ENCODE measurements at regions not wholly inside any gene's neighbourhood (a gene's known extent, or its start where the extent isn't known, plus 50 kb on each side); places are given as distances from the start of the nearest gene placed in this dataset.

DNA sequence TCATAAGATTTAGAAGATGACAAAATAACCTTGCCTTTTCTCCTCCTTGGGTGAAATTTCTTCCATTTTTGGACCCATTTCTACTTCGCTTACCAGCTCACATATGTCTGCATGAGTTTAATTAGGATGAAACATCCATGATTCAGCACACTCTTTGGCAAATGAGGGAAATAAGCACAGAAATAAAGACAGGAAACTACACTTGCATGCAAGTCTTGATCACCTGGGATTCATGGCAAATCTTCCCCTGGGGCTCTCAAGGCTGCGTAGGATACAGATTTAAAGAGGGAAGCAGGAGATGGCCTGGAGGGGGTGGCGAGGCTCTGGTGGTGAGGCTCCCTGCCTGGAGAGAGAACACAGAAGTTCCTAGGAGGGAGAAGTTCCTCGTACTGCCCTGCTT lies 147.8 kb downstream of the EDN3 start:
- in situ Hi-C loops (cut with MboI), result no loop called here
- no peaks in the 10 kb centered on the region for H3F3A ChIP-seq (ENCODE audit: insufficient read depth)
- TF ChIP-seq EZH2phosphoT487 (IDR thresholded peaks at IDR 0.05; ENCODE audit: insufficient read depth, low read depth), result no peak
- no peak for TF ChIP-seq EZH2 (IDR thresholded peaks at IDR 0.05; ENCODE audit: insufficient read depth, poor library complexity, severe bottlenecking)
- no peaks in the 10 kb centered on the region for H4K20me1 ChIP-seq (ENCODE audit: insufficient read depth)
- H3K9me2 ChIP-seq (ENCODE audit: insufficient read depth), result no peaks in the 10 kb centered on the region
- H3K27me3 ChIP-seq (replicated peaks; ENCODE audit: insufficient read depth), result peaks cover 7% of the 10 kb centered on the region
- H3K4me2 ChIP-seq (ENCODE audit: unreplicated experiment), result no peak overlapping the region
- no peaks in the 10 kb centered on the region for H3K79me2 ChIP-seq (ENCODE audit: insufficient read depth)
- no peaks in the 10 kb centered on the region for H3K9me3 ChIP-seq (ENCODE audit: low read depth)
- H3K36me3 ChIP-seq (ENCODE audit: low read depth), result no peaks in the 10 kb centered on the region
- no peak overlapping the region for H3K27ac ChIP-seq
- DNase-seq, result no peak
- WGBS, 2 experiments (ENCODE audit: low coverage in 1 of 2, low lambda C conversion rate in 2 of 2, missing lambda C conversion rate in 2 of 2), result 41 to 42% methylated on average over 4 of the region's 4 CpGs
- no peak overlapping the region for H2AFZ ChIP-seq
- H3K4me1 ChIP-seq (ENCODE audit: insufficient read depth), result no peaks in the 10 kb centered on the region
- no peak overlapping the region for H3K4me3 ChIP-seq
- H3K9ac ChIP-seq, result no peak overlapping the region

DNA sequence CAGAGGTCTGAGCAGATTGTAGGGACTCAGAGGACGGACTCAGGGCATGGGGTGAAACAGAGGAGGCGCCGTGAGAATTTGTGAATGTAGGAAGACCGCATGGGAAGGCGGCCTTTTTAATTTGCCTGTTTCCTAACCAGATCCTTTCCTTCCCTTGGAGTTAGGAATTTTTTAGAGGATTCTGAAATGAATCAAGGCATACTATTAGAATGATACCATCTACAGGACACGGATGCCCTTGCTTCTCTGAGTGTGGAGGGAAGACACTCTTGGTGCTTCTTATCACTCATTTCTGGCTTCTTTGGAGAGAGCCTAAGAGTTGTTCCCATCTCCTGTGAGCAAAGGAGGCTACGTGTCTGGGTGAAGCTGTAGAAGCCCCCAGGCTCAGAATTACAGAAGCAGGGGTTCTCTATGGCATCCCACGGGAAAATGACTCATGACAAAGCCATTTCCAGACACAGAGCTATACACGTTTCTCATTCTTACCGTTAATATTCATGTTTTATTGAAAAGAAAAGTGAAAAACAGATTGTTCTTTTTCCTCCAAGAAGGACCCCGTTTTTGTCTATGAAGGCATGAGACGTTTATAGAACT lies 148.5 kb downstream of the EDN3 start:
- H4K20me1 ChIP-seq (ENCODE audit: insufficient read depth), result no peaks in the 10 kb centered on the region
- WGBS, 2 experiments (ENCODE audit: low coverage in 1 of 2, low lambda C conversion rate in 2 of 2, missing lambda C conversion rate in 2 of 2), result 42 to 44% methylated on average over 12 of the region's 12 CpGs
- H3K36me3 ChIP-seq (ENCODE audit: low read depth), result no peaks in the 10 kb centered on the region
- in situ Hi-C loops (cut with MboI), result no loop called here
- no peaks in the 10 kb centered on the region for H3F3A ChIP-seq (ENCODE audit: insufficient read depth)
- no peak overlapping the region for H2AFZ ChIP-seq
- H3K9ac ChIP-seq, result no peak overlapping the region
- no peak for DNase-seq
- no peaks in the 10 kb centered on the region for H3K4me1 ChIP-seq (ENCODE audit: insufficient read depth)
- no peak overlapping the region for H3K4me2 ChIP-seq (ENCODE audit: unreplicated experiment)
- TF ChIP-seq EZH2phosphoT487 (IDR thresholded peaks at IDR 0.05; ENCODE audit: insufficient read depth, low read depth) (no peak), EZH2 (IDR thresholded peaks at IDR 0.05; ENCODE audit: insufficient read depth, poor library complexity, severe bottlenecking) (no peak)
- H3K9me3 ChIP-seq (ENCODE audit: low read depth), result no peaks in the 10 kb centered on the region
- H3K27ac ChIP-seq, result no peak overlapping the region
- peaks cover 7% of the 10 kb centered on the region for H3K27me3 ChIP-seq (replicated peaks; ENCODE audit: insufficient read depth)
- H3K79me2 ChIP-seq (ENCODE audit: insufficient read depth), result no peaks in the 10 kb centered on the region
- no peaks in the 10 kb centered on the region for H3K9me2 ChIP-seq (ENCODE audit: insufficient read depth)
- no peak overlapping the region for H3K4me3 ChIP-seq

GRCh38 chr20:59451066-59451630 lies 150.7 kb downstream of the EDN3 start:
- H3K9ac ChIP-seq, result no peak overlapping the region
- no peak for DNase-seq
- H3K27ac ChIP-seq, result no peak overlapping the region
- H3K79me2 ChIP-seq (ENCODE audit: insufficient read depth), result no peaks in the 10 kb centered on the region
- peaks cover 7% of the 10 kb centered on the region for H3K27me3 ChIP-seq (replicated peaks; ENCODE audit: insufficient read depth)
- in situ Hi-C loops (cut with MboI), result loop anchor here (25.0 kb wide), 1 partner anchor 589 kb away; the partner anchor contains the start of genes GNAS and GNAS-AS1
- H3F3A ChIP-seq (ENCODE audit: insufficient read depth), result no peaks in the 10 kb centered on the region
- H3K9me3 ChIP-seq (ENCODE audit: low read depth), result no peaks in the 10 kb centered on the region
- H2AFZ ChIP-seq, result no peak overlapping the region
- H3K36me3 ChIP-seq (ENCODE audit: low read depth), result no peaks in the 10 kb centered on the region
- H3K4me2 ChIP-seq (ENCODE audit: unreplicated experiment), result no peak overlapping the region
- H4K20me1 ChIP-seq (ENCODE audit: insufficient read depth), result no peaks in the 10 kb centered on the region
- H3K9me2 ChIP-seq (ENCODE audit: insufficient read depth), result no peaks in the 10 kb centered on the region
- no peaks in the 10 kb centered on the region for H3K4me1 ChIP-seq (ENCODE audit: insufficient read depth)
- 35 to 39% methylated on average over 8 of the region's 8 CpGs for WGBS, 2 experiments (ENCODE audit: low coverage in 1 of 2, low lambda C conversion rate in 2 of 2, missing lambda C conversion rate in 2 of 2)
- no peak overlapping the region for H3K4me3 ChIP-seq
- TF ChIP-seq EZH2phosphoT487 (IDR thresholded peaks at IDR 0.05; ENCODE audit: insufficient read depth, low read depth) (no peak), EZH2 (IDR thresholded peaks at IDR 0.05; ENCODE audit: insufficient read depth, poor library complexity, severe bottlenecking) (no peak)

DNA sequence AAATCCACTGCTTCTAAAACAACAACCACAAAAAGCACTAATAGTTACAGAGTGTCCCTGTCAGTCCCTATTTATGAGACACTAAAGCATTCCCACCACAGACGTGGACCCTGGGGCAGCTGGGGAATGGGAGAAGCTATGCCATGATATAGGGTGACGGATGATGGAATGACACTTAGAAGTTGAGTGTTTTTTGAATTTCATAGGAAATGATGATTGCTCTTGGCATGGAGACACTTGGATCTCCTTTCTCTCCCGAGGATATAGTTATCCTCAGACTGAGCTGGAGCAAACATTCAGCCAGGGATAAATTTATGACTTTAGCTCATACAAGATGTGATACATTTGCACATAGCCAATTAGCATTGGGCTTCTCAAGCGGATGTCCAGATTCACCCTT lies 151.2 kb downstream of the EDN3 start:
- H3K9me3 ChIP-seq (ENCODE audit: low read depth), result no peaks in the 10 kb centered on the region
- H3K36me3 ChIP-seq (ENCODE audit: low read depth), result no peaks in the 10 kb centered on the region
- TF ChIP-seq EZH2 (IDR thresholded peaks at IDR 0.05; ENCODE audit: insufficient read depth, poor library complexity, severe bottlenecking) (no peak), EZH2phosphoT487 (IDR thresholded peaks at IDR 0.05; ENCODE audit: insufficient read depth, low read depth) (no peak)
- H3F3A ChIP-seq (ENCODE audit: insufficient read depth), result no peaks in the 10 kb centered on the region
- WGBS, 2 experiments (ENCODE audit: low coverage in 1 of 2, low lambda C conversion rate in 2 of 2, missing lambda C conversion rate in 2 of 2), result 17 to 22% methylated on average over 4 of the region's 4 CpGs
- H3K9ac ChIP-seq, result no peak overlapping the region
- in situ Hi-C loops (cut with MboI), result loop anchor here (25.0 kb wide), 1 partner anchor 589 kb away; the partner anchor contains the start of genes GNAS and GNAS-AS1
- no peak overlapping the region for H2AFZ ChIP-seq
- H3K9me2 ChIP-seq (ENCODE audit: insufficient read depth), result no peaks in the 10 kb centered on the region
- no peak for DNase-seq
- H3K4me1 ChIP-seq (ENCODE audit: insufficient read depth), result no peaks in the 10 kb centered on the region
- H3K79me2 ChIP-seq (ENCODE audit: insufficient read depth), result no peaks in the 10 kb centered on the region
- no peak overlapping the region for H3K27ac ChIP-seq
- H3K27me3 ChIP-seq (replicated peaks; ENCODE audit: insufficient read depth), result peaks cover 7% of the 10 kb centered on the region
- H3K4me2 ChIP-seq (ENCODE audit: unreplicated experiment), result no peak overlapping the region
- no peaks in the 10 kb centered on the region for H4K20me1 ChIP-seq (ENCODE audit: insufficient read depth)
- no peak overlapping the region for H3K4me3 ChIP-seq
